Naive B cell (primary cell): ENCODE measurements at regions not wholly inside any gene's neighbourhood (a gene's known extent, or its start where the extent isn't known, plus 50 kb on each side); places are given as distances from the start of the nearest gene placed in this dataset.

Experiments used
- ATAC-seq, 2 donors: fragments of 150-1000 bp; cut with Tn5 transposase; 2 replicates each; pipeline ENCODE4 v1.10.0; 2021; ENCODE audit warnings: low read depth in 2 of 2, mild to moderate bottlenecking in 2 of 2, moderate library complexity in 2 of 2
- DNase-seq: peaks from one replicate; pipeline ENCODE4 v3.0.0; 2022
- H3K27ac Mint-ChIP-seq, 6 donors: one replicate each; pipeline ENCODE4 v1.8.0; 2020 to 2022; ENCODE audit warnings: mild to moderate bottlenecking in 6 of 6, mixed read lengths in 6 of 6, moderate library complexity in 5 of 6, inconsistent platforms in 2 of 6
- H3K27me3 Mint-ChIP-seq, 3 donors: one replicate each; pipeline ENCODE4 v1.8.0; 2021 to 2022; ENCODE audit warnings: mixed read lengths in 3 of 3, mild to moderate bottlenecking in 1 of 3
- H3K36me3 Mint-ChIP-seq, 2 donors: one replicate each; pipeline ENCODE4 v1.8.0; 2020 to 2022; ENCODE audit warnings: mixed read lengths in 2 of 2, inconsistent platforms in 1 of 2, mild to moderate bottlenecking in 1 of 2
- H3K4me1 Mint-ChIP-seq, 3 donors: one replicate each; pipeline ENCODE4 v1.8.0; 2020 to 2022; ENCODE audit warnings: mixed read lengths in 3 of 3, inconsistent platforms in 1 of 3, mild to moderate bottlenecking in 1 of 3, moderate library complexity in 1 of 3
- H3K4me3 Mint-ChIP-seq, 8 donors: one replicate each; pipeline ENCODE4 v1.8.0; 2020 to 2022; ENCODE audit warnings: mild to moderate bottlenecking in 8 of 8, mixed read lengths in 8 of 8, moderate library complexity in 8 of 8, inconsistent platforms in 2 of 8
- H3K9me3 Mint-ChIP-seq, 7 donors: one replicate each; pipeline ENCODE4 v1.8.0; 2020 to 2022; ENCODE audit warnings: mixed read lengths in 7 of 7, mild to moderate bottlenecking in 5 of 7, inconsistent platforms in 2 of 7, moderate library complexity in 1 of 7

- no peak for DNase-seq
- no peak overlapping the region for H3K4me3 Mint-ChIP-seq
- H3K4me1 Mint-ChIP-seq: no peaks in the 10 kb centered on the region
- peaks cover 0 to 16% (median 7%) of the 10 kb centered on the region in 7 donors for H3K9me3 Mint-ChIP-seq
- no peaks in the 10 kb centered on the region for H3K27me3 Mint-ChIP-seq
- no peak overlapping the region for H3K27ac Mint-ChIP-seq
- no peaks in the 10 kb centered on the region for H3K36me3 Mint-ChIP-seq
- no peak for ATAC-seq
Measured at GRCh38 chr4:187227907-187228704, 504.4 kb upstream of the FAT1 start.

- no peak for DNase-seq
- no peaks in the 10 kb centered on the region for H3K4me1 Mint-ChIP-seq
- H3K27ac Mint-ChIP-seq: no peak overlapping the region
- no peaks in the 10 kb centered on the region for H3K36me3 Mint-ChIP-seq
- H3K4me3 Mint-ChIP-seq: no peak overlapping the region
- H3K9me3 Mint-ChIP-seq: peaks cover 2 to 12% (median 8%) of the 10 kb centered on the region in 7 donors
- H3K27me3 Mint-ChIP-seq: no peaks in the 10 kb centered on the region
- ATAC-seq: no peak
Measured at GRCh38 chr4:187232196-187232595, 508.5 kb upstream of the FAT1 start.

GRCh38 chr4:187232796-187233195, 509.1 kb upstream of the FAT1 start:
- Mint-ChIP-seq H3K9me3 (peaks cover 2 to 9% (median 8%) of the 10 kb centered on the region in 7 donors), H3K4me3 (no peak overlapping the region), H3K36me3 (no peaks in the 10 kb centered on the region), H3K4me1 (no peaks in the 10 kb centered on the region), H3K27ac (no peak overlapping the region), H3K27me3 (no peaks in the 10 kb centered on the region)
- ATAC-seq (no peak), DNase-seq (no peak)

GRCh38 chr4:187235456-187236170, 512.0 kb upstream of the FAT1 start:
- no peaks in the 10 kb centered on the region for H3K36me3 Mint-ChIP-seq

GRCh38 chr4:187236209-187236890, 512.7 kb upstream of the FAT1 start:
- Mint-ChIP-seq H3K27me3 (no peaks in the 10 kb centered on the region), H3K4me3 (no peak overlapping the region), H3K4me1 (no peaks in the 10 kb centered on the region), H3K36me3 (no peaks in the 10 kb centered on the region), H3K27ac (no peak overlapping the region), H3K9me3 (peaks cover 0 to 11% (median 5%) of the 10 kb centered on the region in 7 donors)
- no peak for DNase-seq
- no peak for ATAC-seq

More at GRCh38 chr4:187235456-187236170, 512.0 kb upstream of the FAT1 start:
- Mint-ChIP-seq H3K4me1 (no peaks in the 10 kb centered on the region), H3K4me3 (no peak overlapping the region), H3K27me3 (no peaks in the 10 kb centered on the region), H3K27ac (no peak overlapping the region), H3K9me3 (peaks cover 0 to 12% (median 8%) of the 10 kb centered on the region in 7 donors)
- DNase-seq: no peak
- no peak for ATAC-seq

GRCh38 chr4:187238646-187239045, 515.0 kb upstream of the FAT1 start:
- Mint-ChIP-seq H3K4me3 (no peak overlapping the region), H3K36me3 (no peaks in the 10 kb centered on the region), H3K27me3 (no peaks in the 10 kb centered on the region), H3K4me1 (no peaks in the 10 kb centered on the region), H3K9me3 (peaks cover 4 to 16% (median 7%) of the 10 kb centered on the region in 7 donors), H3K27ac (no peak overlapping the region)
- no peak for ATAC-seq
- no peak for DNase-seq

- DNase-seq (no peak), ATAC-seq (no peak)
- Mint-ChIP-seq H3K4me3 (no peak overlapping the region), H3K4me1 (no peaks in the 10 kb centered on the region), H3K36me3 (no peaks in the 10 kb centered on the region), H3K9me3 (peaks cover 2 to 14% (median 3%) of the 10 kb centered on the region in 7 donors), H3K27me3 (no peaks in the 10 kb centered on the region), H3K27ac (no peak overlapping the region)
Measured at GRCh38 chr4:187251896-187252295, 528.2 kb upstream of the FAT1 start.

- Mint-ChIP-seq H3K36me3 (no peaks in the 10 kb centered on the region), H3K27ac (no peak overlapping the region), H3K9me3 (peaks cover 0 to 10% (median 3%) of the 10 kb centered on the region in 7 donors), H3K4me1 (no peaks in the 10 kb centered on the region), H3K4me3 (no peak overlapping the region), H3K27me3 (no peaks in the 10 kb centered on the region)
- no peak for DNase-seq
- no peak for ATAC-seq
Measured at GRCh38 chr4:187256897-187257296, 533.2 kb upstream of the FAT1 start.

GRCh38 chr4:187258651-187259401, 535.2 kb upstream of the FAT1 start:
- DNase-seq: no peak
- H3K4me3 Mint-ChIP-seq: no peak overlapping the region
- no peaks in the 10 kb centered on the region for H3K27me3 Mint-ChIP-seq
- no peaks in the 10 kb centered on the region for H3K36me3 Mint-ChIP-seq
- no peak overlapping the region for H3K27ac Mint-ChIP-seq
- peaks cover 0 to 7% (median 0%) of the 10 kb centered on the region in 7 donors for H3K9me3 Mint-ChIP-seq
- H3K4me1 Mint-ChIP-seq: no peaks in the 10 kb centered on the region
- ATAC-seq: no peak

- Mint-ChIP-seq H3K9me3 (peaks cover 0 to 11% (median 0%) of the 10 kb centered on the region in 7 donors), H3K27me3 (no peaks in the 10 kb centered on the region), H3K27ac (no peak overlapping the region), H3K36me3 (no peaks in the 10 kb centered on the region), H3K4me3 (no peak overlapping the region), H3K4me1 (no peaks in the 10 kb centered on the region)
- ATAC-seq (no peak), DNase-seq (no peak)
Measured at GRCh38 chr4:187268940-187269339, 545.3 kb upstream of the FAT1 start.

GRCh38 chr4:187270154-187270553, 546.5 kb upstream of the FAT1 start:
- H3K4me3 Mint-ChIP-seq: no peak overlapping the region
- peaks cover 0 to 11% (median 0%) of the 10 kb centered on the region in 7 donors for H3K9me3 Mint-ChIP-seq

GRCh38 chr4:187271848-187272247, 548.2 kb upstream of the FAT1 start:
- no peak for DNase-seq
- Mint-ChIP-seq H3K27ac (no peak overlapping the region), H3K27me3 (no peaks in the 10 kb centered on the region)

More at GRCh38 chr4:187270154-187270553, 546.5 kb upstream of the FAT1 start:
- Mint-ChIP-seq H3K27me3 (no peaks in the 10 kb centered on the region), H3K36me3 (no peaks in the 10 kb centered on the region), H3K27ac (no peak overlapping the region), H3K4me1 (no peaks in the 10 kb centered on the region)
- no peak for ATAC-seq
- DNase-seq: no peak

GRCh38 chr4:187274153-187274552, 550.5 kb upstream of the FAT1 start:
- no peak overlapping the region for H3K27ac Mint-ChIP-seq
- no peak for DNase-seq
- ATAC-seq: no peak
- no peak overlapping the region for H3K4me3 Mint-ChIP-seq
- peaks cover 0 to 5% (median 2%) of the 10 kb centered on the region in 7 donors for H3K9me3 Mint-ChIP-seq
- no peaks in the 10 kb centered on the region for H3K4me1 Mint-ChIP-seq
- H3K36me3 Mint-ChIP-seq: peaks cover 0 to 2% of the 10 kb centered on the region in 2 donors
- no peaks in the 10 kb centered on the region for H3K27me3 Mint-ChIP-seq

More at GRCh38 chr4:187271848-187272247, 548.2 kb upstream of the FAT1 start:
- no peak overlapping the region for H3K4me3 Mint-ChIP-seq
- ATAC-seq: no peak
- no peaks in the 10 kb centered on the region for H3K4me1 Mint-ChIP-seq
- H3K36me3 Mint-ChIP-seq: no peaks in the 10 kb centered on the region
- H3K9me3 Mint-ChIP-seq: peaks cover 0 to 7% (median 0%) of the 10 kb centered on the region in 7 donors
